GM06990 (cell line): ENCODE measurements at regions not wholly inside any gene's neighbourhood (a gene's known extent, or its start where the extent isn't known, plus 50 kb on each side); places are given as distances from the start of the nearest gene placed in this dataset.

Experiments used
- DNase-seq: peaks from one replicate; pipeline ENCODE4 v3.0.0-alpha.2; 2011; ENCODE audit not compliant: insufficient read length; ENCODE audit errors: extremely low read depth
- H3K27me3 ChIP-seq: replicated peaks from 2 replicates; pipeline ENCODE4 v1.6.0; 2011; ENCODE audit warnings: low read length; ENCODE audit not compliant: control insufficient read depth, insufficient read depth
- H3K36me3 ChIP-seq: 2 replicates; pipeline ENCODE4 v1.5.1; 2011; ENCODE audit warnings: low read length; ENCODE audit not compliant: control insufficient read depth, insufficient read depth
- H3K4me3 ChIP-seq: replicated peaks from 2 replicates; pipeline ENCODE4 v1.5.1; 2011; ENCODE audit warnings: low read depth, mild to moderate bottlenecking, control low read depth, low read length
- CTCF ChIP-seq: IDR thresholded peaks from 2 replicates; pipeline ENCODE4 v1.5.1; 2011; ENCODE audit warnings: low read length, control low read depth, mild to moderate bottlenecking, inconsistent platforms; ENCODE audit not compliant: insufficient read depth, poor library complexity, severe bottlenecking

- no peak for TF ChIP-seq CTCF
- no peak overlapping the region for H3K4me3 ChIP-seq
- no peaks in the 10 kb centered on the region for H3K27me3 ChIP-seq
- no peaks in the 10 kb centered on the region for H3K36me3 ChIP-seq
- DNase-seq: no peak
Measured at GRCh38 chr6:125550892-125551291, 198.5 kb upstream of the HEY2 start.

- TF ChIP-seq CTCF: no peak
- no peak for DNase-seq
- H3K4me3 ChIP-seq: no peak overlapping the region
- no peaks in the 10 kb centered on the region for H3K36me3 ChIP-seq
- no peaks in the 10 kb centered on the region for H3K27me3 ChIP-seq
Measured at GRCh38 chr6:125552819-125553218, 196.6 kb upstream of the HEY2 start.

GRCh38 chr6:125554456-125554855 lies 195.0 kb upstream of the HEY2 start:
- no peak for TF ChIP-seq CTCF
- no peaks in the 10 kb centered on the region for H3K27me3 ChIP-seq
- DNase-seq: no peak
- H3K36me3 ChIP-seq: no peaks in the 10 kb centered on the region
- no peak overlapping the region for H3K4me3 ChIP-seq

GRCh38 chr6:125558241-125558843 lies 191.1 kb upstream of the HEY2 start:
- DNase-seq: no peak
- Histone ChIP-seq H3K36me3 (no peaks in the 10 kb centered on the region), H3K4me3 (no peak overlapping the region), H3K27me3 (no peaks in the 10 kb centered on the region)
- TF ChIP-seq CTCF: no peak

GRCh38 chr6:125558907-125559306 lies 190.5 kb upstream of the HEY2 start:
- TF ChIP-seq CTCF: no peak

GRCh38 chr6:125562156-125562555 lies 187.3 kb upstream of the HEY2 start:
- Histone ChIP-seq H3K4me3 (no peak overlapping the region), H3K36me3 (no peaks in the 10 kb centered on the region), H3K27me3 (no peaks in the 10 kb centered on the region)
- DNase-seq: no peak
- no peak for TF ChIP-seq CTCF

More at GRCh38 chr6:125558907-125559306, 190.5 kb upstream of the HEY2 start:
- DNase-seq: no peak
- no peaks in the 10 kb centered on the region for H3K27me3 ChIP-seq
- no peak overlapping the region for H3K4me3 ChIP-seq
- H3K36me3 ChIP-seq: no peaks in the 10 kb centered on the region
